Natural killer cell treated with Interleukin-12 subunit alpha and Interleukin-12 subunit beta and Interleukin-15 and Interleukin-18, amount 100 ng/mL, for 72 hours (primary cell): ENCODE measurements at regions not wholly inside any gene's neighbourhood (a gene's known extent, or its start where the extent isn't known, plus 50 kb on each side); places are given as distances from the start of the nearest gene placed in this dataset.

ENCODE experiments used
- ATAC-seq, 2 donors: fragments of 150-1000 bp; cut with Tn5 transposase in 1 of 2; sonication (Bioruptor Pico), chemical (Tn5 transposase) in 1 of 2; 2 replicates each; pipeline ENCODE4 v1.10.0; 2021
- DNase-seq: peaks from one replicate; pipeline ENCODE4 v3.0.0; 2022; ENCODE audit warnings: low spot score
- H3K27ac Mint-ChIP-seq, 2 donors: 1 replicate in 1 of 2; 2 replicates in 1 of 2; pipeline ENCODE4 v1.8.0; 2022; ENCODE audit warnings: mixed read lengths in 2 of 2, mild to moderate bottlenecking in 1 of 2, moderate library complexity in 1 of 2
- H3K27me3 Mint-ChIP-seq, 2 donors: 1 replicate in 1 of 2; 2 replicates in 1 of 2; pipeline ENCODE4 v1.8.0; 2022; ENCODE audit warnings: mixed read lengths in 2 of 2
- H3K36me3 Mint-ChIP-seq: one replicate; pipeline ENCODE4 v1.8.0; 2022; ENCODE audit warnings: mixed read lengths
- H3K4me1 Mint-ChIP-seq, 2 donors: 1 replicate in 1 of 2; 2 replicates in 1 of 2; pipeline ENCODE4 v1.8.0; 2022; ENCODE audit warnings: low read depth in 2 of 2, mixed read lengths in 2 of 2, mild to moderate bottlenecking in 1 of 2
- H3K4me3 Mint-ChIP-seq: one replicate; pipeline ENCODE4 v1.8.0; 2022; ENCODE audit warnings: mixed read lengths
- H3K9me3 Mint-ChIP-seq: 2 replicates; pipeline ENCODE4 v1.8.0; 2022; ENCODE audit warnings: mixed read lengths

DNA sequence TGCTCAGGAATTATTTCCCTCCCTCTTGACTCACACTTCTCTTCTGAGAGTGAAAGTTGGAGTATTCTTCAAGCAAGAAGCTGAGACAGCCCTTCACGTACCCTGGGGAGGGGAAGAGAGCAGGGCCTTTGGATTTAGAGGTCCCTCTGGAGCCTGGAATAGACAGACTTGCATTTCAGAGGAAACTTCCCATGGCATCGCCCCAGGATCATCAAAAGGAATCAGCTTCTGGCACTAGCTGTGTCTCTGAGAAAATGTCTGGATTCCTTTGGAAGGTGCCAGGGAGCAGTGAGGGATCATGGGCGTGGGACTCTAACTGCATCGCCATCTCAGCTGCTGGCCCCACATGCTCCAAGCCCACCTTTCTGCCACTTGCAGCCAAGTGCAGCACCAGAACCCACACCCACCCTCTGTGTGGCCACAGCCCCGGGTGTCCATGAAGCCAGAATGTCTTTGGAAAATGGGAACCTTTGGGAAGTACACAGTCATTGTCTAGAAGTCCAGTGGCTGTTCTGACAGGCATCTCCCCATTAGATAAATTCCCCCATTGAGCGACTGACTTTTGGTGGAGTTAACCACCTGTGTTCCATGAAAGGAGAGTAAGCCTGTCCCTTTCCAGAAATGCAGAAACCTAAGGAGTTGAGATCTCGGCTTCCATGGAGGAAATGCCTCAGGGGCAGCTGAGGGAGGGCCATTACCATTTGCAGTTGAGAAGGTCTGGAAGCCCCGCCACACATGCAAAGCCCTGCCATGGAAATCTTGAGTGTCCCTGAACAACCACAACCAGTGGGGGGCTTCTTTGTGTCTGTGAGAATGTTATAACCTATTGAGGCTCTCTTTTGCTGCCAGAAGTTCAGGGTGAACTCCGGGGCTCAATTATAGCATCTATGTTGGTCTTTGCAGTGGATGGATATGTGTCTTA is 57.8 kb upstream of the GDF10 start:
- Mint-ChIP-seq H3K4me1 (no peaks in the 10 kb centered on the region), H3K9me3 (no peaks in the 10 kb centered on the region), H3K27ac (no peak overlapping the region), H3K4me3 (no peak overlapping the region), H3K27me3 (no peaks in the 10 kb centered on the region), H3K36me3 (no peaks in the 10 kb centered on the region)
- DNase-seq = no peak
- no peak for ATAC-seq

DNA sequence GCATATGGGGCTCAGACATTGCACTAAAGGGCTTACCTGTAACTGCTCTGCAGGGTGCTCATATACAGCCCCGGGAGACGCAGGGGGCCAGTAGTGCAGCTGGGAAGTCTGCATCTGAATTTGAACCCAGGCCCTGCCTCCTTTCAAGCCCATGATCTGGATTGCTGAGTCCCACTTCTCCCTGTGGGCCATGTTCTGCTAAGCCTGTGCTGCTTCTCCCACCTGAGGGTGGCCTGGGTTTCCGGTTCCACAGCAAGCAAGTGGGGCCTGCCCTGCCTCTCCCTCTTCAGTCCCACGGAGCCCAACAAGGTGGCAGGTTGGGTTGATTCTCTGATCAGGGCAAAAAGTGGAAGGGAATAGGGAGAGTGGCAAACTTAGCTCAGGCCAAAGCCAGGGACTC is 56.6 kb upstream of the GDF10 start:
- Mint-ChIP-seq H3K4me3 (no peak overlapping the region), H3K36me3 (no peaks in the 10 kb centered on the region), H3K9me3 (no peaks in the 10 kb centered on the region), H3K27me3 (no peaks in the 10 kb centered on the region), H3K27ac (no peak overlapping the region), H3K4me1 (no peaks in the 10 kb centered on the region)
- no peak for DNase-seq
- no peak for ATAC-seq

DNA sequence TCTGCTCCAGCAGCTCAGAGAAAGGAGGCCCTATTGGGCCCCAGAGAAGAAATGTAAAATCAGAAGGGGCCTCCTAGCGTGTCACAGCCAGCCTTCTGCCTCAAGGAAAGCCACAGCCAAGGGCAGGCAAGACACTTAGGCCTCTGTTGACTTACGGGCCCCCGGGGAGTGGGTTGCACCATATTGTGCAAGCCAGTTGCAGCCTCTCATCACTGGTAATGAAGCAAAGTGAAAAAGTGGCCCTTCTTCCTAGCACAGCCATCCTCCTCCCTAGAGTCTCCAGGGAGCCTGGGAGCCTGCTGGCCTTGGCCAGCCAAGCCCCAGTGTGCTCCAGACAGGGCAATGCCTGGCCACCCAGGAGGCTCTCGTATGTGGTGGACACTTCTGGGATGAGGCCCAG is 56.2 kb upstream of the GDF10 start:
- ATAC-seq = no peak
- no peak for DNase-seq
- H3K9me3 Mint-ChIP-seq = no peaks in the 10 kb centered on the region
- H3K36me3 Mint-ChIP-seq = no peaks in the 10 kb centered on the region
- H3K27me3 Mint-ChIP-seq = no peaks in the 10 kb centered on the region
- no peak overlapping the region for H3K4me3 Mint-ChIP-seq
- H3K4me1 Mint-ChIP-seq = no peaks in the 10 kb centered on the region
- H3K27ac Mint-ChIP-seq = no peak overlapping the region

DNA sequence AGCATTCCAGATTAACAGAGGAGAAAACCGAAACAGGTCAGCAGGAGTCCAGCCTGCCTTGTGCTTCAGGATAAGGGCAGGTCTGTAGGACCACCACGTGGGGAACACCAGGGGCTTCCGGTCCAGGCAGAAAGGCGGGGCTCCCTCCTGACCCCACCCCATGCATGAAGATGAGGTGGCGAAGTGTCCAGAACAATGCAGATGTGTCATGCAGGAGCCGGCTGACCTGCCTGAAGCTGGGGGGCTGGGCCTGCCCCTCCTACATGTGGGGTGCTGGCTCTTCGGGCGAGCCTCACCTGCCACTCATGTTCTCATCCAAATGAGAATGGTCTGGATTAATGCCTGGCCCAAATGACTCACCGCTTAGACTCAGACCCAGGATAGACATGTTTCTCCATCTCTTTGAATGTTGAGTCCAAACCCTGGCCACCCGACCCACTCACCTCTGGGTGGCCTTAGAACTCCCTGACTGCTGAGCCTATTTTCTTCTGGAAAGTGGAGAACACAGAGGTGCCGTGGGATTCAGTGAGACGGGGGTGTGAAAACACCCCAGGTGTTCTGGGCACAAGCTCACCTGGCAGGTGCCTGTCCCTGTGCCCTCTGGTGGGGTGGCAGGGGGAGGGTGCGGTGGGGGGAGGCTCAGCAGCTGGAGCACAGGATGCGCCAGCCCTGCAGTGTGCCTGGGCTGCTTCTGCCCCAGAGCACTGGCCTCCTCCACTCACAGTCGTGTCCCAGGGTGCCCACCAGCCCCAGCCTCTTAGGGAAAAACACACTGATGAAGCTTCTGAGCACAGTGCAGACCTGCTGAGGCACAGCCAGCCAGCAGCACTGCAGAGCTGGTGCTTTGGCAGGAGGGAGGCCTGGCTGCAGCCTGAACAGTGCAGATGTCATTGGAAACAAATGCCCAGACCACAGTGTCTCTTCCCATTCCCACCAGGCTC is 55.2 kb upstream of the GDF10 start:
- no peak for ATAC-seq
- DNase-seq = no peak
- Mint-ChIP-seq H3K9me3 (no peaks in the 10 kb centered on the region), H3K4me1 (no peaks in the 10 kb centered on the region), H3K4me3 (no peak overlapping the region), H3K27ac (no peak overlapping the region), H3K27me3 (no peaks in the 10 kb centered on the region), H3K36me3 (no peaks in the 10 kb centered on the region)

DNA sequence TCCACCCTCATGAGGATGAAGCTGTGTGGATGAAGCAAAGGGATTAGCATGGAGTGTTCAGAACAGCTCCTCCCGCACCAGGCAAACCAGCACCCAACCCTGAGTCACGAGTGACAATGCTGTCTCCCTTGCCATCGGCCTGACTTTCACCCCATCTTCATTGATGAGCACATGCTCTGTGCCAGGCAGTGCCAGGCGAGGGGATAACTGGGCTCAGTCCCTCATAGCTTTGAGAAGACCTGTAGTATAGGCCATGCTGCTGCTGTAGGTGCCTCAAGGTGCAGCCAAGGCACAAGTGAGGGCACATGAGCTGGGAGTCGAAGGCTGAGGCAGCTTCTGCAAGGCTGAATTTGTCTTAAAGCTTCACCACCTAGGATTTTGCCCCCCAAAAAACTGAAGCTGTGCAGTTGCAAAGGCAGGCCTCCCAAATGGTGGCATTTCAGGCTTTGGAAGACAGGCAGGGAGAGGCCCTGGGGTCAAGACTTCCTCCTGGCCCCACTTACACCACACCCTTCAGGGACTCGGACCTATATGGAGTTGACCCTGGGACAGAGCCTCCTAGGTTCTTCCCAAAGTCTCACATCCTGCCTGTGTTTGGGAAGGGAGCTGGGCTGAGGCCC is 54.2 kb upstream of the GDF10 start:
- no peaks in the 10 kb centered on the region for H3K27me3 Mint-ChIP-seq
- ATAC-seq = peak in 1 of 2 donors; percentile 3
- no peaks in the 10 kb centered on the region for H3K4me1 Mint-ChIP-seq
- DNase-seq = no peak
- H3K4me3 Mint-ChIP-seq = no peak overlapping the region
- H3K9me3 Mint-ChIP-seq = no peaks in the 10 kb centered on the region
- no peak overlapping the region for H3K27ac Mint-ChIP-seq
- no peaks in the 10 kb centered on the region for H3K36me3 Mint-ChIP-seq

DNA sequence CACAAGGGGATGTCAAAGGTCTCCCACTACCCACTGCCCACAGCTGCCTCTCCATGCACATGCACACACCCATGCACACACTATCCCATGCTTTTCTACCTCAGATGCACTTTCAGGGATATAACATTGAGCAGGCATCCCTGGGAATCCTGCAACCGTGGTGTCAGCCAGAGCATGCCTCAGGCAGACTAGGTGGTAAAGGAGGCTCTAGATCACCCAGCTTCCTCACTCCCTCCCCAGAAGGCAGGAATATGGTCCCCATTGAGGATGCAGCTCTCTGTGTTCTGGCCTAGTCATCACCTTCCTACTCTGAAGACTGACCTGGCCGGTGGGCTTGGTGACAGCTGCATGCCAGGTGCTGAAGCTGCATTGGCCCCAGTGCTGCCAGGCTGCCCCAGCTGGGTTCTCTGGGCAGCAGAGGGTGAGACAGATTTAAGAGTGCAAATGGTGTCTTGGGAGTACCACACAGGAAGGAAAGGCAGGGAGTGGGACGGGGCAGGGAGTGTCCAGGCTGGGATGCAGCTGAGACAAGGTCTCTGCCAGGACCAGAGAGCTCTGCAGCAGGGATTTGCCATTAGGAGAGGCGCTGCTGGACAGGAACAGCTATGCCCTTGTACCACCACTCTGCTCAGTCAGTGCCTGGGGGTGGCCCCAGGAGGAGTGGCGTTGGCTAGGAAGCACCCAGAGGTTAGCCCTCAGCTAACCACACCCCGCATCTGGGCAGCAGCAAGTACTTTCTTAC is 53.4 kb upstream of the GDF10 start:
- no peak for DNase-seq
- no peak overlapping the region for H3K4me3 Mint-ChIP-seq
- no peaks in the 10 kb centered on the region for H3K9me3 Mint-ChIP-seq
- H3K4me1 Mint-ChIP-seq = no peaks in the 10 kb centered on the region
- no peak for ATAC-seq
- H3K27me3 Mint-ChIP-seq = no peaks in the 10 kb centered on the region
- H3K36me3 Mint-ChIP-seq = no peaks in the 10 kb centered on the region
- H3K27ac Mint-ChIP-seq = no peak overlapping the region

GRCh38 chr10:47247148-47248059 is 52.6 kb upstream of the GDF10 start:
- DNase-seq (no peak), ATAC-seq (no peak)
- Mint-ChIP-seq H3K4me1 (no peaks in the 10 kb centered on the region), H3K4me3 (no peak overlapping the region), H3K27me3 (no peaks in the 10 kb centered on the region), H3K9me3 (no peaks in the 10 kb centered on the region), H3K36me3 (no peaks in the 10 kb centered on the region), H3K27ac (no peak overlapping the region)

DNA sequence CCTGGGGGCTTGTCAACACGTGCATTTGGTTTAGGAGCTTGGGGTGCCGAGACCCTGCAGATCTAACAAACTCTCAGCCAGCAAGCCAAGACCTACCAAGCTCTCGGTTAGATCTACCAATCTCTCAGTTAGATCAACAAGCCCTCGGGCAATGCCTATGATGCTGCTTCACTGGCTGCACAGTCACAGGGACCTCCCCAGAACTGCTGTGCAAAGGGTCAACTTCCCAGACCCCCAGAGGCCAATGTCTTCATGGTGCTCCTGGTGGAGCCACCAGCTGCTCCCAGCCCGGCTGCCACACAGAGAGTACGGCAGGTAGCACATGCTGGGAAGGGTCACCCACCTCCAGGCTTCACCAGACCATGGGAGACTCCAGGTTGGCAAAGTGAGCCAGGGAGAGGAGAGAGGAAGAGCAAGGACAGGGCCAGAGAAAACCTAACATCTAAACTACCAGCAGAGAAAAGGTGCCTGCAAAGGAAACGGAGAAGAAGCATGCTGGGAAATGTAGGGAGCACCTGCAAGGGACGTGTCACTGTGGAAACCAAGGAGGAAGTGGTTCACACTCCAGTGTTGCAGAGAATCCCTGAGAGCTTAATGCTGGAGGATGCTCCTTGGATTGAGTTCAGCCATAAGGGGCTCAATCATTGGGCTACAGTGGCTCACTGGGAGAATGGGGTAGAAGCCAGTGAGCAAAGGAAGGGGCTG is 51.5 kb upstream of the GDF10 start:
- DNase-seq (no peak), ATAC-seq (no peak)
- H3K27me3 Mint-ChIP-seq = no peaks in the 10 kb centered on the region
- no peaks in the 10 kb centered on the region for H3K9me3 Mint-ChIP-seq
- no peak overlapping the region for H3K4me3 Mint-ChIP-seq
- no peak overlapping the region for H3K27ac Mint-ChIP-seq
- no peaks in the 10 kb centered on the region for H3K4me1 Mint-ChIP-seq
- H3K36me3 Mint-ChIP-seq = no peaks in the 10 kb centered on the region

GRCh38 chr10:47249881-47250280 is 50.1 kb upstream of the GDF10 start:
- DNase-seq (no peak), ATAC-seq (no peak)
- H3K4me3 Mint-ChIP-seq = no peak overlapping the region
- no peaks in the 10 kb centered on the region for H3K36me3 Mint-ChIP-seq
- no peaks in the 10 kb centered on the region for H3K27me3 Mint-ChIP-seq
- H3K9me3 Mint-ChIP-seq = no peaks in the 10 kb centered on the region
- H3K4me1 Mint-ChIP-seq = no peaks in the 10 kb centered on the region
- no peak overlapping the region for H3K27ac Mint-ChIP-seq
